HCT116 (cell line): ENCODE measurements at regions not wholly inside any gene's neighbourhood (a gene's known extent, or its start where the extent isn't known, plus 50 kb on each side); places are given as distances from the start of the nearest gene placed in this dataset.

Source experiments
- ATAC-seq: fragments of 200-7000 bp; cut with Tn5 transposase; 2 replicates; pipeline ENCODE4 v1.9.1; 2020; ENCODE audit warnings: mild to moderate bottlenecking, moderate library complexity
- BruUV-seq: library from RNA; stranded (reverse); fragments of 400-500 nt; replicated peaks from 2 replicates; lab custom pipeline; 2021; lab: Mats Ljungman, UMichigan
- CTCF ChIA-PET: fragments of 300-600 bp; sonication (Branson Sonifier 250); formaldehyde crosslinking; loops from one replicate; lab custom pipeline; 2021; ENCODE audit warnings: antibody characterized with exemption; lab: Charles Lee
- POLR2A ChIA-PET: fragments of 300-600, 350-600 bp; sonication (Branson Sonifier 250); formaldehyde crosslinking; loops from one replicate; lab custom pipeline; 2021; ENCODE audit warnings: antibody characterized with exemption; lab: Charles Lee
- RAD21 ChIA-PET, 2 experiments: fragments of 300-600 bp; sonication (Branson Sonifier 250); formaldehyde crosslinking; loops; one replicate each; lab custom pipeline; 2023; ENCODE audit warnings: low total read pairs in 2 of 2; ENCODE audit not compliant: uncharacterized antibody in 2 of 2, unreplicated experiment in 2 of 2, low non-redundant PET in 1 of 2; lab: Charles Lee
- DNase-seq: peaks from one replicate; pipeline ENCODE4 v3.0.0-alpha.2; 2010; ENCODE audit warnings: low read depth, low spot score
- H2AFZ ChIP-seq: fragments of 200-600 bp; shearing (Covaris generic), sonication (generic); 2 replicates; pipeline ENCODE4 v1.6.1; 2017; ENCODE audit warnings: low read depth, mixed run types, mixed read lengths, antibody characterized with exemption, low read length; ENCODE audit not compliant: poor library complexity, severe bottlenecking
- H3K27ac ChIP-seq: 2 replicates; pipeline ENCODE4 v1.5.1; 2012; ENCODE audit warnings: low read depth, low read length
- H3K27me3 ChIP-seq: fragments of 200-600 bp; sonication (generic); 2 replicates; pipeline ENCODE4 v1.6.1; 2016; ENCODE audit warnings: mixed run types, low read length, mixed read lengths; ENCODE audit not compliant: insufficient read depth
- H3K36me3 ChIP-seq, 2 experiments: fragments of 200-500 bp in 1 of 2; fragments of 200-600 bp in 1 of 2; sonication (Bioruptor generic) in 1 of 2; sonication (generic) in 1 of 2; 2 replicates each; pipeline versions ENCODE4 v1.5.1 to v1.6.1; 2014 to 2016; ENCODE audit warnings: low read length in 2 of 2, inconsistent platforms in 1 of 2, mixed read lengths in 1 of 2, mixed run types in 1 of 2; ENCODE audit not compliant: insufficient read depth in 2 of 2, control insufficient read depth in 1 of 2
- H3K4me1 ChIP-seq, 2 experiments: fragments of 200-600 bp in 1 of 2; sonication (generic) in 1 of 2; 2 replicates each; pipeline versions ENCODE4 v1.5.1 to v1.6.1; 2012 to 2017; ENCODE audit warnings: low read length in 2 of 2, inconsistent platforms in 1 of 2, mild to moderate bottlenecking in 1 of 2, mixed read lengths in 1 of 2, mixed run types in 1 of 2, moderate library complexity in 1 of 2; ENCODE audit not compliant: insufficient read depth in 2 of 2, control insufficient read depth in 1 of 2
- H3K4me2 ChIP-seq: fragments of 200-600 bp; sonication (generic); 2 replicates; pipeline ENCODE4 v1.6.1; 2017; ENCODE audit warnings: mixed run types, low read length, mixed read lengths
- H3K4me3 ChIP-seq, 2 experiments: fragments of 200-600 bp in 1 of 2; sonication (generic) in 1 of 2; replicated peaks in 1 of 2; 2 replicates each; pipeline ENCODE4 v1.5.1; 2011 to 2016; ENCODE audit warnings: low read length in 2 of 2, control low read depth in 1 of 2, low read depth in 1 of 2, mild to moderate bottlenecking in 1 of 2, mixed read lengths in 1 of 2, mixed run types in 1 of 2
- H3K79me2 ChIP-seq: fragments of 200-600 bp; sonication (generic); 2 replicates; pipeline ENCODE4 v1.6.1; 2017; ENCODE audit warnings: mild to moderate bottlenecking, mixed run types, low read length, moderate library complexity, mixed read lengths; ENCODE audit not compliant: insufficient read depth
- H3K9ac ChIP-seq: fragments of 200-600 bp; sonication (generic); 2 replicates; pipeline ENCODE4 v1.6.1; 2016; ENCODE audit warnings: low read length, mixed read lengths
- H3K9me2 ChIP-seq: fragments of 200-600 bp; sonication (generic), shearing (Covaris generic); 2 replicates; pipeline ENCODE4 v1.6.1; 2017; ENCODE audit warnings: mixed run types, mild to moderate bottlenecking, moderate library complexity; ENCODE audit not compliant: insufficient read depth
- H3K9me3 ChIP-seq, 2 experiments: fragments of 200-500 bp in 1 of 2; fragments of 200-600 bp in 1 of 2; sonication (Bioruptor generic) in 1 of 2; sonication (generic) in 1 of 2; 2 replicates each; pipeline ENCODE4 v1.6.1; 2014 to 2017; ENCODE audit warnings: low read length in 2 of 2, mixed read lengths in 2 of 2, inconsistent platforms in 1 of 2, low read depth in 1 of 2, mild to moderate bottlenecking in 1 of 2, mixed run types in 1 of 2, moderate library complexity in 1 of 2; ENCODE audit not compliant: control insufficient read depth in 1 of 2, insufficient read depth in 1 of 2
- H4K20me1 ChIP-seq: fragments of 200-600 bp; sonication (generic), shearing (Covaris generic); 2 replicates; pipeline ENCODE4 v1.6.1; 2017; ENCODE audit warnings: mixed run types, mild to moderate bottlenecking, moderate library complexity; ENCODE audit not compliant: insufficient read depth
- ATF3 ChIP-seq: IDR thresholded peaks from 2 replicates; pipeline ENCODE4 v1.6.1; 2012
- CBX3 ChIP-seq: IDR thresholded peaks from 2 replicates; pipeline ENCODE4 v1.6.1; 2012; ENCODE audit warnings: low read depth
- CEBPB ChIP-seq: IDR thresholded peaks from 2 replicates; pipeline ENCODE4 v1.6.1; 2012; ENCODE audit warnings: low read depth
- EZH2 ChIP-seq: fragments of 200-600 bp; sonication (generic); IDR thresholded peaks from 2 replicates; pipeline ENCODE4 v1.6.1; 2017; ENCODE audit warnings: antibody characterized with exemption, mixed run types
- EZH2phosphoT487 ChIP-seq: fragments of 200-600 bp; IDR thresholded peaks from 2 replicates; pipeline ENCODE4 v1.6.1; 2018; ENCODE audit warnings: antibody characterized with exemption, borderline replicate concordance
- FOSL1 ChIP-seq: IDR thresholded peaks from 2 replicates; pipeline ENCODE4 v1.6.1; 2012; ENCODE audit warnings: low read depth
- MAX ChIP-seq: IDR thresholded peaks from 2 replicates; pipeline ENCODE4 v1.6.1; 2012
- POLR2AphosphoS5 ChIP-seq: IDR thresholded peaks from 2 replicates; pipeline ENCODE4 v1.6.1; 2011; ENCODE audit warnings: mild to moderate bottlenecking, low read depth, low read length, moderate library complexity
- SIN3A ChIP-seq: IDR thresholded peaks from 2 replicates; pipeline ENCODE4 v1.6.1; 2012; ENCODE audit warnings: low read depth
- TCF7L2 ChIP-seq: IDR thresholded peaks from 2 replicates; pipeline ENCODE4 v1.7.0; 2011; ENCODE audit warnings: borderline replicate concordance, inconsistent platforms; ENCODE audit not compliant: insufficient read depth, insufficient read length; ENCODE audit errors: extremely low read depth
- ZBTB33 ChIP-seq: IDR thresholded peaks from 2 replicates; pipeline ENCODE4 v1.6.1; 2011; ENCODE audit warnings: mild to moderate bottlenecking, low read length, moderate library complexity; ENCODE audit not compliant: insufficient replicate concordance; ENCODE audit errors: extremely low read depth
- ZFX ChIP-seq: fragments of 450-650 bp; IDR thresholded peaks from 2 replicates; pipeline ENCODE4 v1.6.1; 2017
- ZNF274 ChIP-seq: fragments of 200-500 bp; sonication (Bioruptor generic); IDR thresholded peaks from 2 replicates; pipeline ENCODE4 v1.6.1; 2014; ENCODE audit warnings: mild to moderate bottlenecking, low read depth, low read length, inconsistent platforms
- intact Hi-C: fragments of 100-400 bp; cut with micrococcal nuclease; formaldehyde crosslinking; loops from 2 replicates; pipeline ENCODE4 v1.10.0; 2022

- TF ChIP-seq ATF3 (no peak), POLR2AphosphoS5 (no peak), CEBPB (no peak), CBX3 (no peak), FOSL1 (no peak), SIN3A (no peak), ZNF274 (no peak), ZBTB33 (no peak)
- ChIA-PET POLR2A (no interaction called here), CTCF (no interaction called here), RAD21 (no interaction called here)
- BruUV-seq: no TSS peak
- H4K20me1 ChIP-seq: no peaks in the 10 kb centered on the region
- intact Hi-C loops: no loop called here
- no peaks in the 10 kb centered on the region for H3K79me2 ChIP-seq
- H3K9me3 ChIP-seq: no peaks in the 10 kb centered on the region; a peak in 1 of 4 replicates
- H3K27me3 ChIP-seq: no peaks in the 10 kb centered on the region
- H3K4me3 ChIP-seq: no peak overlapping the region
- no peak overlapping the region for H3K4me2 ChIP-seq
- H3K9me2 ChIP-seq: no peaks in the 10 kb centered on the region
- no peak overlapping the region for H3K27ac ChIP-seq
- DNase-seq: no peak
- no peak overlapping the region for H3K9ac ChIP-seq
- H2AFZ ChIP-seq: no peak overlapping the region
- no peak for ATAC-seq
- no peaks in the 10 kb centered on the region for H3K36me3 ChIP-seq
- no peaks in the 10 kb centered on the region for H3K4me1 ChIP-seq
Measured at GRCh38 chr10:49457686-49458085, 61.8 kb upstream of the DRGX start.

- ATAC-seq (no peak), DNase-seq (no peak)
- no peaks in the 10 kb centered on the region for H3K36me3 ChIP-seq
- no peak overlapping the region for H3K9ac ChIP-seq
- no peaks in the 10 kb centered on the region; a peak in 1 of 4 replicates for H3K9me3 ChIP-seq
- H3K79me2 ChIP-seq: no peaks in the 10 kb centered on the region
- BruUV-seq: no TSS peak
- RAD21 ChIA-PET: no interaction called here
- H3K27ac ChIP-seq: no peak overlapping the region
- no peaks in the 10 kb centered on the region for H3K4me1 ChIP-seq
- no peaks in the 10 kb centered on the region for H3K9me2 ChIP-seq
- H2AFZ ChIP-seq: no peak overlapping the region
- no peaks in the 10 kb centered on the region for H4K20me1 ChIP-seq
- H3K4me3 ChIP-seq: no peak overlapping the region
- POLR2A ChIA-PET: interaction anchor here (0.7 kb wide), 1 partner anchor 104 kb away, joined by 4 read pairs; no protein-coding TSS in a partner anchor
- TF ChIP-seq EZH2 (no peak), TCF7L2 (no peak), MAX (no peak), ZFX (no peak), ZNF274 (no peak), SIN3A (no peak), EZH2phosphoT487 (no peak), ATF3 (no peak), CEBPB (no peak), CBX3 (no peak)
- intact Hi-C loops: no loop called here
- no peak overlapping the region for H3K4me2 ChIP-seq
- no peaks in the 10 kb centered on the region for H3K27me3 ChIP-seq
- CTCF ChIA-PET: no interaction called here
Measured at GRCh38 chr10:49448924-49449323, 53.0 kb upstream of the DRGX start.
